ENCODE measurements at regions not wholly inside any gene's neighbourhood (a gene's known extent, or its start where the extent isn't known, plus 50 kb on each side); places are given as distances from the start of the nearest gene placed in this dataset.

DNA sequence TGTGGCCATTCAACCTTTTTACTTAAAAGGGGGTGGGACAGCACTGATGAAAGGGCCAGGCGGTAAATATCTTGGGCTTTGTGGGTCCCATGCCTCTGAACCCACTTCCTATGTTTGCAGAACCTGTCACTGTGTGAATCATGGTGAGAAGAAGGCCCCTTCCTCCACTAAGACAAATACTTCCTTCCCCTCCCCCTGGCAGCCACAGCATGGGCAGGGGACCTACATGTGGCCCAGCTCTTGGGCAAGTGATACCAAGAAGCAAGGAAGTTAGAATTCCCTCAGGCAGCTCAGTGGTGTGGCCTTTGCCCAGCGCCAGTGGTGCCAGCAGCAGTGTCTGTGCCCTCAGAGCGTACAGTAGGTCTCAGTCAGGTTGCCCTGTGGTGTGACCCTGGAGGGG is 168.6 kb downstream of the TRIM33 start:
- DNase-seq (ENCODE audit: low read depth in 2 of 2) = no peak

DNA sequence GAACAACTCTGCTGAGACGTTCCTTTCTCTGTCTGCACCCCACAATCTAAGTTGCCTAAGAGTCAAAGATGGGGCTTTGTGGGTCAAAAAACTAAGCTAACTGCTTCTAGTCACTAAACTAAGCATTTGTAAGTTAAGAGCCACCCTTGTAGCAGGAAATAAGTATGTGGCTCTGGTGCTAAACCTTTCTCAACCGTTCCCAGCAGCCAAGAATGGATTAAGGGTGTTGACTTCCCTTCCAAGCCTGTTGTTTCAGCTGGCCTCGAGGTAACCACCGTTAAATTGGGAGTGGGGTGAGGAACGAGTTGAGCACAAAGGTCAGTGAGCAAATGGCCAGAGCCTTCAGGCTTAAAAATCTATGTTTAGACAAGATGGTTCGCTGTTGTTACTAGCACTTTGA is 169.1 kb downstream of the TRIM33 start:
- DNase-seq (ENCODE audit: low read depth in 2 of 2) = no peak

DNA sequence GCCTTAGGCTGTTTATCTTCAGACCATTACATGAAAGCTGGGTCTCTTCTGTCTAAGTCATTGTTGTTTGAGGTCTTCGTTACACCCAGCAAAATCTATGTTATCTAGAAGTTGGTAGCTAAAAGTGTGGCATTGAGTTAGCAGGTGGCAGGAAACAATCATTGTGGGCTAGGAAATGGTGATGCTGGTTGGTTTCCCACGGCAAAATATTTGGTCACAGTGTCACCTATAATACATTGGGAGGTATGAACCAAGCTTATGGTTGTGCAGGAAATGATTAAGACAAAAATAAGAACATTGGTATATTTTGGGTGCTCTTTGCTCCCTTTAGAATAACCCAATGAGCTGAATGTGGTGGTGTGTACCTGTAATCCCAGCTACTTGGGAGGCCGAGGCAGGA is 169.7 kb downstream of the TRIM33 start:
- DNase-seq (ENCODE audit: low read depth in 2 of 2) = no peak

DNA sequence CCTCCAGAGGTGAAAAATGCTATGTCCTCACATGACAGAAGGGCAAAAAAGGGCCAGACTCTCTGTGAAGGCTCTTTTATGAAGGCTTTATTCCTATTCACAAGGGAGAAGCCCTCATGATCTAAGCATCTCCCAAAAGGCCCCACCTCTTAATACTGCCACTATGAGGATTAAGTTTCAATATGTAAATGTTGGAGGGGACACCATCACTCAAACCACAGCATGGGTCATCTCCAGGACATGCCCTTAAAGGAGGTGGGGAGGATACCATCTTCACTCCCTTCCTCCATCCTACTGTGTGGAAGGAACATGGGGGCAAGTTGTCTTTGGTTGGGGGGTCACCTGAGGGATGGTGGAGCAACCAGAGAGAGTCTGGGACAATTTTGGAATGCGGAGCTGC is 170.1 kb downstream of the TRIM33 start:
- DNase-seq (ENCODE audit: low read depth in 2 of 2) = no peak

DNA sequence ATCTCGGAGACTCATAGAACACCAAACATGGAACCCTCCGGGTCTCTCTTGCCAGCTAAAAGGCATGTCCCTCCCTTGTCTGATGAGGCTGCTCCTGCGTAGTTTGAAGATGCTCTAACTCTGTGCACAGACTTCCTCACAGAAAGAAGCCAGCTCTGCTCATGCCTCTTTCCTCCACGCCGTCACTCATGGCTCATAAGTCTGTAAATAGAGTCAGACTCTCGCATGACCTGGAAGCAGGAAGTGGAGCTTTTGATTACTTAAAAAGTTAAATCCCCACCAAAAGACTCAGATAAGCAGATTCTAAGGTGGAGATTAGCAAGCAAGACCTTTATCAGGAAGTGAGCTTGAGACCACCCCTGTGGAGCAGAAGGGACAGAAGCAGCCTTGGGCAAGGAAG is 171.6 kb downstream of the TRIM33 start:
- no peak for DNase-seq (ENCODE audit: low read depth in 2 of 2)

DNA sequence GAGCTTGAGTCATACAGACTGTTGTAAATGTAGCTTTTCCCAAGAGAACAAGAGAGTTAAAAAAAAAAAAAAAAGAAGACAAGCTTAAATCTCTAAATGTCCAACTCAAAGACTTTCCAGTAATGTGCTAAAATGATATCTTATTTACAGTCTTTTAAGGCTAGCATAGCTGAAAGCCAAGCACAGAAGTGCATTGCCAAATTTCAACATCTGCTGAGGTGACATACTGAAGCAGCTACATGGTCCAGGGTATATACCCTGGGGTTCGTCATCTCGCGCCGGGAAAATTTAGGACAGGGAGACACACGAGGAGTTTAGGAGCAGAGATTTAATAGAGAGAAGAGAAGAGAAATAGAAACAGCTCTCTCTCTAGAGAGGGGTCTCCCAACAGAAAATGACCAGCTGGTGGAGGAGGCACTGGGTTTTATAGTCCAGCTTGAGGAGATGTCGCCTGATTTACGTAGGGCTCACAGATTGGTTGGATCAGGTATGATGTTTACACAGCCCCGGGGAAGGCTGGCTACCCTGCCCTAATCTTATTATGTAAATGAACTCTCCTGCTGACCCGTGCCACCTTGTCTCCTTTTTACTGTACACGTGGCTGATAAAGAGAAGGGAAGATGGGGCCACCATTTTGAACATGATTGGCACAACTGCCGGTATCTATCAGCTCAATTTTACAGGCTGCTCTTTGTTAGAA is 172.7 kb downstream of the TRIM33 start:
- DNase-seq (ENCODE audit: low read depth in 2 of 2) = no peak

DNA sequence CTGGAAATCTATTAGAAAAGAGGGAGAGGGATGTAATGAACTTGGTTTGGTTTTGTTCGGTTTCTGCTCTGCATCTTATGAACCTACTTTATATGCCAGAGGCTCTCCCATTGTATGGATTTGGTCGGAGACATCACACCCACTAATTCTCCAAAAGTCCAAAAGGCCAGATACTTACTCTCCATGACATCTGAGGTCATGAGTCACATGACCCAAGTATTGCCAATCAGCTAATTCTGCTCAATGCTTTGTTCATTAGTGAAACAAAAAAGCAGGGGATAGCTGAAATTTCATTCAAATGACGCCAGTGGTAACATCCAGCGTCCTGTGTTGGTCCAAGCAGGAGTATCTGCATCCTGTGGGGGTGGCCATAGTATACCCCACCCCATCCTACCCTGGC is 173.6 kb downstream of the TRIM33 start:
- no peak for DNase-seq (ENCODE audit: low read depth in 2 of 2)

DNA sequence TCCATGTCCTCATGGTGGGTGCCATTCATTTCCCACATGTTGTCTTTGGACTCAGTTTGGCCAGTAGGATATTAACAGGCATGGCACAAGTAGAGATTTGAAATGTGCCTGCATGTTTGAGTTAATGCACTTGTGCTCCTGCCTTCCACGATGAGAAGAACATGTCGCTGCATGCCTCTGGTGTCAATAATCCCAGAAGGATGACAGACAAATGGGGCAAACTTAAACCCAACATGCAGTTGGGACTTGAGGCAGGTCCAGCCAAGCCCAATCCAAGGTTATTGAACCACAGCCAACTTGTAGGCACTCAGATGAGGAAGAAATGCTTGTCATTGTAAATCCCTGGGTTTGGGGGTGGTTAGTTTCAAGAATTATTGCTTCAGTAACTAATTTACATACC is 174.6 kb downstream of the TRIM33 start:
- no peak for DNase-seq (ENCODE audit: low read depth in 2 of 2)

DNA sequence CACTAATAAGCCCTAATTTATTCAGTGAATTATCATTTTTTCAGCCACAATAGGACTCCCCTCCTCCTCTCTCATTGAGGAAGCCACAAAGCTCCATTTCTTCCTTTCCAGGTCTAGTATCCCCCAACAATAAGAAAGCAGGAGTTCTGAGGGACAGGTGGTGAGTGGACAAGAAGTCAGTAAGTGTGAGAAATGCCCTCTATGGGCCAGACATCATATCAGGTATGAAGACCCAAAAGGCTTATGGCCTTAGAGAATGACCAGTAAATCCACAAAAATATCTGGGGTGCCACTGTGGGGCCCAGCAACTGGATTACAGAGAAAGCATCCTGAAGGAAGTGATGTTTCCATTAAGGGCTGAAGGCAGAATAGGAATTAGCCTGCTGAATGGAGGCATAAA is 175.7 kb downstream of the TRIM33 start:
- DNase-seq (ENCODE audit: low read depth in 2 of 2) = no peak

DNA sequence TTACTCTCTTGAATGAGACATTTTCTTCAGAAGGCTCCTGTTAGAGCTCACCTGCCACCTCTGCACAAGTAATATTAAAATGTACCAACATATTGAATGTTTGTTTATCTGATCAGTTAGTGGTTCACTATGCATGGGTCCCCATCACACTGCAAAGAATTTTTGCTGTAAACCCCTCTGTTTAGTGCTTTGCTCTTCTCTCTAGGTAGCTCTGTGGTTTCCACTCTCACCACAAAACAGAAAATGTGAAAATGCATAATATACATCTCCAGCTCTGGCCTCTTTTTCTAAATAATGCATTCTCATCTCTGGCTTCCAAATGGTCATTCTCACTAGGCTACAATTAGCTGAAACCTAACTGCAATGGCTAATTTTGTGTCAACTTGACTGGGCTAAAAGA is 176.7 kb downstream of the TRIM33 start:
- DNase-seq (ENCODE audit: low read depth in 2 of 2) = no peak

DNA sequence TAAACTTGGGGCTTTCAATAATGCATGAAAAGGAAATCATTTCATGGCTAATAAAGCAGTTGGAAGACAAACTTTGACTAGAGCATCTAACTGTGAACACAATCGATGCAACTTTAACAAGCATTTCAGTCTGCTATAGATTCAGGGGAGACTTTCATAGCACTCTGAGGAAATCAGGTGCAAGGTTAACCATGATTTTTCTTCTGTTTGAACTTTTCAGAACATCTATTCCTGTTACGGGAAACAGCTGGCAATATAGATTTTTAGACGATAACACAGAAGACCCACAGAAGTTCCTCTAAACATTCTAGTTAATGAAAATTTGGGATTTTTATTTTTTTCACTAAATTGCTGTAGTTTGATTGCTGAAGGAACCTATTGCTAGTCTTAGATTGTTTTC is 177.3 kb downstream of the TRIM33 start:
- DNase-seq (ENCODE audit: low read depth in 2 of 2) = no peak

DNA sequence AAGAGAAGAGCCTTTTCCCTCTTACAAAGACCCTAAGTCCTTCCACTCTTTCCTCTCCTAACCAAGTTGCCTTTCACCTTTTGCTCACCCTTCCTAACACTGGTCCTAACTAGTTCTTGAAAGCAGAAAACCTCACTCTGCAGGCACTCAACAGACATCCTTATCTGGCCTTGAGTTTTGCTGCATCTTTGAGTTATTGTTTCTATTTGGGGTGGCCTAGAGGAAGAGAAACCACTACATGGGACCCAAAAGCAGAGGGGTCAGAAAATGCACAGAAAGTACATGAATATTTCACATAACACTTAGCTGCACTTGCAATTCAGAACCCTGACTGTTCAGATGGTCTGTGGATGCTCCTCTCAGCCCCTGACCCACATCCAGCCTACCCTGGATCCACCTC is 178.3 kb upstream of the SYT6 start:
- DNase-seq (ENCODE audit: low read depth in 2 of 2) = no peak

DNA sequence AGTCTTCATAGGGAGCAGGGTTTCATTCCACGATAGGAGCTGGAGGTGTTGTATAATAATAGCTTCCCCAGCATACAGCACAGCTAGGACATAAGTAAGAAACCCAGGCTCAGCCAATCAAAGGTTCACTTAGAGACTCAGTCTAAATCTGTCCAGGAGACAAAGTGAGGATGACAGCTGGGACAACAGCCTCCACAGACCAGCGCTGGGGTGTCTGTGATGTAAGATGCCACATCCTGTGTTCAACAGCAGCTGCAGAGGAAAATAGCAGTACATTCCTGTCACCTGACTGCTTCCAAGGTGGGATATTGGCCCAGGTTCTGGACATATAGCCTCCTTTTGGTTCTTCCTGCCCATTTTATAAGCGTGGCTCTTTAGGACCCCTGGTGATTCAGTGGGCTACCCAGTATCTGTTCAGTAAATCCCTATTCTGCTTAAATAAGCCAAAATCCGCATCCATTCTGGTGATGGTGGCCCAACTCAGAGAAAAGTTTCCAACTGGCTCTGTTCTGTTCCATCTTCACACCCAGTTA is 176.8 kb upstream of the SYT6 start:
- no peak for DNase-seq (ENCODE audit: low read depth in 2 of 2)

DNA sequence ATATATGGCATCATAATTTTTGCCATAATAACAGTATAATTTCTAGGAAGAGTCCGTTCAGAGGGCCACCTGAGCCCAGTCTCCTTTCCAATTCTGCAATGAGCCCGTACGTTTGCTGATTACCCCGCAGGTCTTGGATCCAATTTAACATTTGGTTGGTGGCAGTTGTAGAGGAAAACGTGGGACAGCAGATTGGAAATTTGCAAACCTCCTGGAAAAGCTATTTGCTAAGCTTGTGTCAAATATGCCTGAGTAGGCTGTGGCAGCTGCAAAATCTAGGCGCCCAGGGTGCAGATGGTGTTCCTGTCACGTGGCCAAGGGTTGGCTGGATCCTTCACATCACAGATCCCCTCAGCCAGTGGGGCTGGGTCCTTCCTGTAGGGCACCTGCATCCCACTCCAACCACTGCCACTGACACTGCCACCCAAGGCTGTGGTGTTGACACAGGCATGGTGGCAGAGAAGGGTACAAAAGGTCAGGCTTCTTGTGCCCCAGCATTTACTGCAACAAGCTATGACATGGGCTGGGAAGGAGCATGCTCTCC is 174.8 kb upstream of the SYT6 start:
- DNase-seq (ENCODE audit: low read depth in 2 of 2) = no peak

DNA sequence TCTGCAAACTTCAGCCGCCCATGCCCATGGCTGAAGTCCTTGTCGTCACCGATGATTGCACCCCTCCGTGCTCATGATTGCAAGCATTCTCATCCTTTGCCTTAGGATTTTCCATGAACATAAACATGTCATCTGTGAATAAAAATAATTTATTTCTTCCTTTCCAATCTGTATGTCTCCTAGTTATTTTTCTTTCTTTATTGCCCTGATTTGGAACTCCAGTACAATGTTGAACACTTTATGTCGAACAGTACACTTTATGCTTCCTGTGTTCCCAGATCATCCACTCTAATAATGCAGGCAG is 170.9 kb upstream of the SYT6 start:
- DNase-seq (ENCODE audit: low read depth in 2 of 2) = no peak

DNA sequence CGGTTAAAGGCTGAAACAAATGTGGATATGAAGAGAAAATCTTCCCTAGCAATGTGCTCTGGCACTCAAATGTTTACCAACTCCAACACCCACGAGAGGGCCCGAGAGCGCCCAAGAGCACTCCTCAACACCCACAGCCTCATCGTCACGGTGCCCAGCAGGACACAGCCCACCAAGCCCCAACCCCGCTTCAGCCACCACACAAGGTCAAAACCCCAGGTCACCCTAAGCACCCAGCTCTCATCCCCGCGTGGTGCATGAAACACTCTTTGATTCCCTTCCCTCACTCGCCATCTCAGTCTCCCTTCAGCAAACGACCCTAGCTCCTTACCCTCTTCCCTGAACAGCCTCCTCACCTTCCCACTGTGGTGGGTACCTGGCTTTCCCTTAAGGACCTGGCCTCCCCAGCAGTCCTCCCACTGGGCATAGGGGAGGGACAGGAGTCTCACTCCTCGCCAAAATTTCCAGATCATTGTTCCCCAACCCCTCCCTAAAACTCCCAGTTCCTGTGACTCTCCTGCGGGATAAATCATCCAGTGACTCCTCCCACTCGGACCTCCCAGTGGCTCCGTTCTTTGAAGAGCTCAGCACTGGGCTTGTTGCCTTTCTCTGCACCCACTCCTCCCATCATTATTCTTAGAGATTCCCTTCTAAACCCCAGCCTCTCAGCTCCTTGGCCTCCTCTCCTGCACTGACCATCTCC is 170.4 kb upstream of the SYT6 start:
- no peak for DNase-seq (ENCODE audit: low read depth in 2 of 2)

DNA sequence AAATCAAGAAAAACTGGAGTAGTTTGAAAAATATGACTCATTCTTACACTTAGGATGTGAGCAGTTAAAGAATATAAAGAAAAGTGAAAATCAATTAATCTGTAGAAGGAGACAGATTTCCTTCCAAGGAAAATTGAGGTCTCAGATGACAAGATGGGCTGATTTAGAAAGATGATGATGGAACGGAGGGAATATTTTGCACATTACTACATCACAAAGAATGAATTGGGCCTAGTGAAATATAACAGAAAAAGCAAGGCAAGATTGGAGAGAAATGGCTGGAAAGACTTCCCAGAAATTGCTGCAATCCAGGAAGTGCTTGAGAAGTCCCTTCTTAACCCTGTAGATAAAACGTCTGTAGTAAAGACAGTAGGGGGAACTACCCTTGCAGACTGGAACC is 169.1 kb upstream of the SYT6 start:
- no peak for DNase-seq (ENCODE audit: low read depth in 2 of 2)

DNA sequence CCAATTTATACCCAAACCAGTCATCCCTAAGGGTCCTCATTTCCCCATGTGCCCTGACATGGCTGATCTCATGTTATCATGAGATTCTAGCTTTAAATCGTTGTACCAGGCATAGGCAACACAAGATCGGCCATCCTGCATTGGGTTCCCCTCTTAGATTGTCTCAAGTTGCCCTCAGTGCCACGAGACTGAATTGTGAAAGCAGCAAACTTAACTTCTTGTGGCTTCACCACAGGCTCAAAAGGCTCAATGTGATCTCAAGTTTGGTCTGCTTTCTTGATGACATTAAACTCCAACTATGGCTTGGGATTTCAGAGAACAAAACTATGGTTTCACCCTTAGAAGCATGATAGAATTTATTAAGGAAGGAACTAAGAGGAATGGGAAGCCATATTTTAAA is 168.5 kb upstream of the SYT6 start:
- DNase-seq (ENCODE audit: low read depth in 2 of 2) = no peak

DNA sequence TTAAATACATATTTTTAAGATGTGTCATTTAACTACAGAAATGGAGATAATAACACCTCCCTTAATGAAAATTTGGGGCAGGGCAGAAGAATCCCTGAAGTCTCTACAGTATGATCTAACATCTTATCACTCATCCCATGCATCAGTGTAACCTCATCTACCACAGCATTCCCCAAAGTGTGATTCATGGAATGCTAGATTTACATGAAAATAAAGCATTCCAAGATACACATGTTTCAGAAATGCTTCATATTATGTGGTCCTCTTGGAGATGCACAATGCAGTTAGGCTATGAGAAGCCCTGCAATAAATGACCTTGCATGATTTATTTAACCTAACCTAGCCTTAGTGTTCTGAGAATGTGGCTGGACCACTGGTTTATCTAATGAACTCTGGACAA is 166.9 kb upstream of the SYT6 start:
- DNase-seq (ENCODE audit: low read depth in 2 of 2) = no peak

DNA sequence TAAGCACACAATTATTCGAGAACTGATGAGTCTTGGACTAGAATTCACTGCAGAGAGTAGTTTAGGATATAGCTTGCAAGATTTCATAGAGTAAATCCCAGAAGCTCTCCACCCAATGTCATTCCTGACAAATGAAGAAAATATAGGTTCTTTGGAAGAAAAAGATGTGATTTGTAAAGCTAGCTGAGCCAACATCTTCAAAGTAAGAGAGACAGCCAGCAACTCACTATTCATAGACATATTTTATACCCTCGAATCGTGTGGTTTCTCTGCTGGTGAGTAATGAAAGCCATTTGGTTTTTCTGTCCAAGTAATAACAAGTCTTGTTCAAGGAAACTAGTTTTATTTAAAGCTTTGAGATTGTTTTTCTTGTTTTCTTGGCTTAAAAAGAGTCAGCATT is 165.7 kb upstream of the SYT6 start:
- no peak for DNase-seq (ENCODE audit: low read depth in 2 of 2)

DNA sequence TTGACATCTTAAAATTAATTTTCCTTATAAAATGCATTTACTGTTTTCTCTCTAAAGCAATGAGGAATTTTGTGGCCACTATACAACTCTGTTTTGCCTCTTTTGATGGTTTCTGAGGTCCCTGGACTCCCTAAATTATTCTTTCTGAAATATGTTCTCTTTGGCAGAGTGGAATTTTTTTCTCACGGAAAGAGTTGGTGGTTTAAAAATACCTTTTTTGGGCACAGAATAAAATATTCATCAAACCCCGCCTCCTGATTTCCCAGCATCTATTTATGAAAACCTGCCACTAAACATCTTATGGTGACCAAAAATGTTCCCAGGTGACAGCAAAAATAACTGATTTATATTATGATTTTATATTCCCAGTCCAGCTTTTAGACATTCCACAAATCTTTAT is 165.3 kb upstream of the SYT6 start:
- DNase-seq (ENCODE audit: low read depth in 2 of 2) = no peak

DNA sequence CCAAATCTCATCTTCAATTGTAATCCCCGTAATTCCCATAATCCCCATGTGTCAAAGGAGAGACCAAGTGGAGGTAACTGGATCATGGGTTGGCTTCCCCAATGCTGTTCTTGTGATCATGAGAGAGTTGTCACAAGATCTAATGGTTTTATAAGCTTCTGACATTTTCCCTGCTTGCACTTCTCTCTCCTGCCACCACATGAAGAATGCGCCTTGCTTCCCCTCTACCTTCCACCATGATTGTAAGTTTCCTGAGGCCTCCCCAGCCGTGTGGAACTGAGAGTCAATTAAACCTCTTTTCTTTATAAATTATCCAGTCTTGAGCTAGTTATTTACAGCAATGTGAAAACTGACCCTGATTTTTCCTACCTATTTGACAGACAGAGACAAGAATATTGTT is 162.5 kb upstream of the SYT6 start:
- no peak for DNase-seq (ENCODE audit: low read depth in 2 of 2)

DNA sequence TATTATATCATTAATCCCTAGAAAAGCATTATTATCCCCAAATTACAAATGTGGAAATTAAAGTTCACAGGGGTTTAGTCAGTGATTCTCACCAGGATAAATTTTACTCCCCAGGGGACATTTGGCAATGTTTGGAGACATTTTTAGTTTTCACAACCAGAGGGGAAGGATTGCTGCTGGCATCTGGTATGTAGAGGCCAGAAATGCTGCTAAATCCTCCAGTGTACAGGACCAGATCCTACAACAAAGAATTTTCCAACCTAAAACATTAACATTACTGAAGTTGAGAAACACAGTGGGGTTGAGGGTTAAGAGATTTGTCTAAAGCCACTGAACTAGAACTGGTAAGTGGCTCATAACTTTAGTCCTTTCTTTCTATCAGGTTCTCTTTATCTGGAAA is 162.0 kb upstream of the SYT6 start:
- DNase-seq (ENCODE audit: low read depth in 2 of 2) = no peak

DNA sequence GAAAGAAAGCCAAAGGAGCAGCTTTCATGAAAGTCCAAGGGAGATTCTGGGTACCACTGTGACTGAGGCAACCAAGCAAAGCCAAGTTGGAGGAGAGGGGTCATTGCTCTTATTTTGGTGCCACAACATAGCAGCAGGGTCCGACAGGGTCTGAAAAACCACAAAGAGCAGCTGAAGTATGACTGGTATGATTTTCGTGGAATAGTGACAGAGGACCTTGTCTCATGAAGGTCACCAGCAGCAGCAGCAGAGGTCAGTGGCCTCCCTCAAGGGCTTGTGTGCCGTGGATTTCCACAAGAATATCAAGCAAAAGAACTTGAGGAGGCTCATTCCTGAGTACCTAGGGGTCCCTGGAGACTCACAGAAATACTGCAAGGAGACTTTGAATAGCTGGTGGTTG is 160.9 kb upstream of the SYT6 start:
- no peak for DNase-seq (ENCODE audit: low read depth in 2 of 2)

Data from stimulated activated CD4-positive, alpha-beta T cell treated with anti-CD3 and anti-CD28 coated beads, Interleukin-15, amount 100 ng/mL, for 48 hours (primary cell).